Keratinocyte (primary cell): ENCODE measurements at regions not wholly inside any gene's neighbourhood (a gene's known extent, or its start where the extent isn't known, plus 50 kb on each side); places are given as distances from the start of the nearest gene placed in this dataset.

Experiments
- DNase-seq: peaks from one replicate; pipeline ENCODE4 v3.0.0-alpha.2; 2011; ENCODE audit warnings: low read depth, missing footprints, low spot score
- FAIRE-seq: peaks from 2 replicates; lab custom pipeline; 2011; peaks lifted over from hg19 to GRCh38; lab: Jason Lieb, UNC
- H2AFZ ChIP-seq: 2 replicates; pipeline ENCODE4 v1.6.0; 2012; ENCODE audit warnings: low read length, control low read depth, inconsistent platforms; ENCODE audit not compliant: control insufficient read depth
- H3K27ac ChIP-seq: 2 replicates; pipeline ENCODE4 v1.5.1; 2011; ENCODE audit warnings: low read length; ENCODE audit not compliant: control insufficient read depth, insufficient read depth
- H3K27me3 ChIP-seq: 3 replicates; pipeline ENCODE4 v1.6.0; 2011; ENCODE audit warnings: low read length; ENCODE audit not compliant: control insufficient read depth, insufficient read depth; ENCODE audit errors: extremely low read depth
- H3K36me3 ChIP-seq, 2 experiments: 2 replicates in 1 of 2; 3 replicates in 1 of 2; pipeline ENCODE4 v1.5.1; 2011; ENCODE audit warnings: low read length in 2 of 2, mild to moderate bottlenecking in 1 of 2; ENCODE audit not compliant: control insufficient read depth in 2 of 2, insufficient read depth in 2 of 2; ENCODE audit errors: extremely low read depth in 1 of 2
- H3K4me1 ChIP-seq: 3 replicates; pipeline ENCODE4 v1.5.1; 2011; ENCODE audit warnings: low read length; ENCODE audit not compliant: control insufficient read depth, insufficient read depth; ENCODE audit errors: extremely low read depth
- H3K4me2 ChIP-seq: 3 replicates; pipeline ENCODE4 v1.6.0; 2011; ENCODE audit warnings: low read depth, low read length; ENCODE audit not compliant: control insufficient read depth, insufficient read depth; ENCODE audit errors: extremely low read depth
- H3K4me3 ChIP-seq, 3 experiments: fragments of 200-600 bp in 1 of 3; sonication (generic) in 1 of 3; 2 replicates in 2 of 3; 3 replicates in 1 of 3; pipeline ENCODE4 v1.5.1; 2011 to 2016; ENCODE audit warnings: low read length in 3 of 3, mild to moderate bottlenecking in 3 of 3, control low read depth in 2 of 3, inconsistent platforms in 1 of 3, low read depth in 1 of 3, mixed read lengths in 1 of 3, mixed run types in 1 of 3, moderate library complexity in 1 of 3; ENCODE audit not compliant: control insufficient read depth in 2 of 3, insufficient read depth in 2 of 3; ENCODE audit errors: extremely low read depth in 1 of 3
- H3K79me2 ChIP-seq: 2 replicates; pipeline ENCODE4 v1.6.0; 2012; ENCODE audit warnings: low read length; ENCODE audit not compliant: control insufficient read depth, insufficient read depth
- H3K9ac ChIP-seq: 3 replicates; pipeline ENCODE4 v1.6.0; 2011; ENCODE audit warnings: low read length; ENCODE audit not compliant: control insufficient read depth, insufficient read depth; ENCODE audit errors: extremely low read depth
- H3K9me1 ChIP-seq: 3 replicates; pipeline ENCODE4 v1.6.0; 2011; ENCODE audit warnings: low read length; ENCODE audit not compliant: control insufficient read depth, insufficient read depth; ENCODE audit errors: extremely low read depth
- H3K9me3 ChIP-seq: 2 replicates; pipeline ENCODE4 v1.5.1; 2012; ENCODE audit warnings: low read depth, low read length; ENCODE audit not compliant: control insufficient read depth
- H4K20me1 ChIP-seq: 3 replicates; pipeline ENCODE4 v1.6.0; 2011; ENCODE audit warnings: low read length; ENCODE audit not compliant: control insufficient read depth, insufficient read depth; ENCODE audit errors: extremely low read depth
- EZH2 ChIP-seq: IDR thresholded peaks from one replicate; pipeline ENCODE4 v1.6.1; 2012; ENCODE audit warnings: inconsistent platforms, mild to moderate bottlenecking, low read length, moderate library complexity
- dilution Hi-C: fragments of 300-500 bp; cut with MboI; formaldehyde crosslinking; loops from one replicate; pipeline ENCODE4 v1.7.0; 2020; ENCODE audit warnings: low sequenced_read_pairs; ENCODE audit not compliant: extremely low pct_ligation_motif_present
- TF ChIP-seq, protein P1 (sequence below), 3 experiments: IDR thresholded peaks in 1 of 3; conservative IDR thresholded peaks in 1 of 3; optimal IDR thresholded peaks in 1 of 3; 2 replicates in 2 of 3; 3 replicates in 1 of 3; pipeline versions ENCODE3 to v1.5.1; 2011; ENCODE audit warnings: low read length in 3 of 3, mild to moderate bottlenecking in 3 of 3, moderate library complexity in 2 of 3, control low read depth in 1 of 3, inconsistent platforms in 1 of 3; ENCODE audit not compliant: insufficient read depth in 2 of 3; ENCODE audit errors: extremely low read depth in 1 of 3

DNA sequence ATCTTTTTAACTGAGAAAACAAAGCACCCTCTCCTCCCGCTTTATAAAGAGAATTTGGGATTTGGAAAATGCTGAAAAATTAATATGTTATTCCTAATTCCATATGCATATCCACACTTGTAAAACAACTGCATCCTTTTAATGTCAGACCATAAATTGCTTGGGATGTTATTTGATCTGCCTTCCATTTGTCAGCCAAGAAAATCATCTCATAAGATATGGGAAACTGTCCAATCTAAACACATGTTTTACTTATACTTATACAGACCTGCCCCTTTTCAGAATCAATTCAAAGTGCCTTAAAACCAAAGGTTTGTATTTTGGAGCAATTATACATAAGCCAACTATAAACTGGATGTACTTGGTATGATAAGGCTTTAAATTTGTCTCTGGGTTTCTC, 595.5 kb upstream of the PFKP start:
- TF ChIP-seq, protein P1, sequence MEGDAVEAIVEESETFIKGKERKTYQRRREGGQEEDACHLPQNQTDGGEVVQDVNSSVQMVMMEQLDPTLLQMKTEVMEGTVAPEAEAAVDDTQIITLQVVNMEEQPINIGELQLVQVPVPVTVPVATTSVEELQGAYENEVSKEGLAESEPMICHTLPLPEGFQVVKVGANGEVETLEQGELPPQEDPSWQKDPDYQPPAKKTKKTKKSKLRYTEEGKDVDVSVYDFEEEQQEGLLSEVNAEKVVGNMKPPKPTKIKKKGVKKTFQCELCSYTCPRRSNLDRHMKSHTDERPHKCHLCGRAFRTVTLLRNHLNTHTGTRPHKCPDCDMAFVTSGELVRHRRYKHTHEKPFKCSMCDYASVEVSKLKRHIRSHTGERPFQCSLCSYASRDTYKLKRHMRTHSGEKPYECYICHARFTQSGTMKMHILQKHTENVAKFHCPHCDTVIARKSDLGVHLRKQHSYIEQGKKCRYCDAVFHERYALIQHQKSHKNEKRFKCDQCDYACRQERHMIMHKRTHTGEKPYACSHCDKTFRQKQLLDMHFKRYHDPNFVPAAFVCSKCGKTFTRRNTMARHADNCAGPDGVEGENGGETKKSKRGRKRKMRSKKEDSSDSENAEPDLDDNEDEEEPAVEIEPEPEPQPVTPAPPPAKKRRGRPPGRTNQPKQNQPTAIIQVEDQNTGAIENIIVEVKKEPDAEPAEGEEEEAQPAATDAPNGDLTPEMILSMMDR (optimal IDR thresholded peaks at IDR 0.05 in 1 of 3, IDR thresholded peaks at IDR 0.05 in 1 of 3, conservative IDR thresholded peaks at IDR 0.05 in 1 of 3; ENCODE audit: extremely low read depth in 1 of 3, insufficient read depth in 2 of 3, low read length in 3 of 3): no peak
- no peak for TF ChIP-seq EZH2
- Histone ChIP-seq H3K4me3 (no peak overlapping the region), H3K4me2 (no peak overlapping the region), H2AFZ (no peak overlapping the region), H3K79me2 (no peaks in the 10 kb centered on the region), H3K27me3 (no peaks in the 10 kb centered on the region), H3K9me3 (peaks cover 5% of the 10 kb centered on the region), H3K4me1 (no peaks in the 10 kb centered on the region), H3K36me3 (no peaks in the 10 kb centered on the region), H3K9ac (no peak overlapping the region), H3K9me1 (no peaks in the 10 kb centered on the region), H4K20me1 (no peaks in the 10 kb centered on the region), H3K27ac (no peak overlapping the region)
- FAIRE-seq (no peak), DNase-seq (no peak)
- dilution Hi-C loops: no loop called here

DNA sequence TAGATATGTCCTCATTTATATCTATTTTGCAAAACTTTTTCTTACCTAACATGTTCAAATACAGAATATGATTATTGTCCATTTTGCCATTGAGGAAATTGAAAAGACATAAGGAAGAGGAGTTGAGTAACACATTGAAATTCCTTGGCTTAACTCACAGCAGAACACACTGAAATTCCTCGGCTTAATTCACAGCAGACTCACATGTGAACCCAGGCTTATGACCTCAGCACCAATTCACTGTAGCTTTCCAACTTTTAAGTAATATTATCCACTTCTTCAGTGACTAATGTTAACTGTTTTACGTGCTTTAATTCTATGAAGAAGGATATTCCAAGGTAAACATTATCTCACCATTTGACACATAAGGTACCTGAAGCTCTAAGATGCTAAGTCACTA, 597.5 kb upstream of the PFKP start:
- H3K4me3 ChIP-seq: no peak overlapping the region
- no peaks in the 10 kb centered on the region for H3K9me1 ChIP-seq
- H2AFZ ChIP-seq: no peak overlapping the region
- no peak overlapping the region for H3K4me2 ChIP-seq
- H3K9me3 ChIP-seq: peaks cover 2% of the 10 kb centered on the region
- no peak for FAIRE-seq
- no peak overlapping the region for H3K9ac ChIP-seq
- no peaks in the 10 kb centered on the region for H4K20me1 ChIP-seq
- no peaks in the 10 kb centered on the region for H3K4me1 ChIP-seq
- TF ChIP-seq, protein P1 (optimal IDR thresholded peaks at IDR 0.05 in 1 of 3, IDR thresholded peaks at IDR 0.05 in 1 of 3, conservative IDR thresholded peaks at IDR 0.05 in 1 of 3; ENCODE audit: extremely low read depth in 1 of 3, insufficient read depth in 2 of 3, low read length in 3 of 3): no peak
- no peak for TF ChIP-seq EZH2
- no peaks in the 10 kb centered on the region for H3K27me3 ChIP-seq
- DNase-seq: no peak
- H3K79me2 ChIP-seq: no peaks in the 10 kb centered on the region
- H3K36me3 ChIP-seq: no peaks in the 10 kb centered on the region
- no peak overlapping the region for H3K27ac ChIP-seq
- dilution Hi-C loops: no loop called here
